HepG2 (cell line): ENCODE measurements at regions not wholly inside any gene's neighbourhood (a gene's known extent, or its start where the extent isn't known, plus 50 kb on each side); places are given as distances from the start of the nearest gene placed in this dataset.

Source experiments
- ATAC-seq: fragments of 200-7000 bp; cut with Tn5 transposase; 3 replicates; pipeline ENCODE4 v1.9.1; 2020; ENCODE audit warnings: mild to moderate bottlenecking, moderate library complexity
- BruUV-seq: library from RNA; stranded (reverse); fragments of 400-500 nt; replicated peaks from 2 replicates; lab custom pipeline; 2021; lab: Mats Ljungman, UMichigan
- CTCF ChIA-PET: fragments of 300-600 bp; formaldehyde crosslinking; extraction: SDS; loops from one replicate; lab custom pipeline; 2021; ENCODE audit warnings: low total read pairs, inconsistent platforms, low intra/inter-chr PET ratio; lab: Yijun Ruan, JAX
- POLR2A ChIA-PET: fragments of 350-600 bp; sonication (Branson Sonifier 250); formaldehyde crosslinking; loops from one replicate; lab custom pipeline; 2020; ENCODE audit warnings: antibody characterized with exemption, inconsistent platforms; lab: Yijun Ruan, JAX
- DNase-seq: peaks from one replicate; pipeline ENCODE4 v3.0.0-alpha.2; 2015; ENCODE audit warnings: low spot score
- FAIRE-seq: peaks from 3 replicates; lab custom pipeline; 2011; peaks lifted over from hg19 to GRCh38; lab: Jason Lieb, UNC
- H2AFZ ChIP-seq: one replicate; pipeline ENCODE4 v1.6.1; 2011; ENCODE audit warnings: low read length, inconsistent platforms
- H3K27ac ChIP-seq: fragments of 300-600 bp; 3 replicates; pipeline ENCODE4 v1.8.0; 2011; ENCODE audit warnings: mixed run types, mild to moderate bottlenecking, mixed read lengths, low read length, inconsistent platforms; ENCODE audit not compliant: insufficient read depth; ENCODE audit errors: extremely low read length
- H3K27me3 ChIP-seq, 2 experiments: fragments of 200-600 bp in 1 of 2; 2 replicates in 1 of 2; 3 replicates in 1 of 2; pipeline versions ENCODE4 v1.6.0 to v1.8.0; 2011; ENCODE audit warnings: low read length in 2 of 2, mild to moderate bottlenecking in 2 of 2, moderate library complexity in 2 of 2, inconsistent platforms in 1 of 2; ENCODE audit not compliant: insufficient read depth in 2 of 2, control insufficient read depth in 1 of 2
- H3K36me3 ChIP-seq, 2 experiments: fragments of 200-600 bp in 1 of 2; replicated peaks in 1 of 2; 2 replicates in 1 of 2; 3 replicates in 1 of 2; pipeline versions ENCODE4 v1.5.1 to v1.8.0; 2011; ENCODE audit warnings: low read length in 2 of 2, inconsistent platforms in 1 of 2; ENCODE audit not compliant: insufficient read depth in 2 of 2, control insufficient read depth in 1 of 2
- H3K4me1 ChIP-seq: 2 replicates; pipeline ENCODE4 v1.5.1; 2012; ENCODE audit warnings: low read length, inconsistent platforms; ENCODE audit not compliant: insufficient read depth
- H3K4me2 ChIP-seq: 2 replicates; pipeline ENCODE4 v1.6.0; 2011; ENCODE audit warnings: low read depth, low read length, inconsistent platforms
- H3K4me3 ChIP-seq, 3 experiments: fragments of 200-600 bp in 1 of 3; sonication (generic), shearing (Covaris generic) in 1 of 3; replicated peaks in 1 of 3; 2 replicates each; pipeline ENCODE4 v1.5.1; 2011 to 2016; ENCODE audit warnings: low read length in 3 of 3, inconsistent platforms in 2 of 3, low read depth in 2 of 3, mild to moderate bottlenecking in 2 of 3, control low read depth in 1 of 3, mixed read lengths in 1 of 3; ENCODE audit not compliant: insufficient read depth in 1 of 3
- H3K79me2 ChIP-seq: one replicate; pipeline ENCODE4 v1.6.1; 2011; ENCODE audit warnings: low read length, inconsistent platforms; ENCODE audit not compliant: insufficient read depth
- H3K9ac ChIP-seq: 2 replicates; pipeline ENCODE4 v1.6.0; 2011; ENCODE audit warnings: mild to moderate bottlenecking, low read depth, low read length, inconsistent platforms; ENCODE audit not compliant: insufficient read depth
- H3K9me3 ChIP-seq: 2 replicates; pipeline ENCODE4 v1.5.1; 2012; ENCODE audit warnings: mild to moderate bottlenecking, low read length
- H4K20me1 ChIP-seq: 2 replicates; pipeline ENCODE4 v1.6.0; 2011; ENCODE audit warnings: inconsistent platforms, mild to moderate bottlenecking, low read length, moderate library complexity; ENCODE audit not compliant: insufficient read depth
- BCL6 ChIP-seq: IDR thresholded peaks from 2 replicates; pipeline ENCODE4 v1.6.1; 2016; ENCODE audit warnings: missing genetic modification reagents, missing compliant biosample characterization
- ELF4 ChIP-seq: sonication (generic); formaldehyde crosslinking; IDR thresholded peaks from 2 replicates; pipeline ENCODE4 v1.5.0; 2020; ENCODE audit warnings: missing genetic modification reagents, mild to moderate bottlenecking, moderate library complexity, borderline replicate concordance
- HCFC1 ChIP-seq: fragments of 150-350 bp; IDR thresholded peaks from 2 replicates; pipeline ENCODE4 v1.6.1; 2014; ENCODE audit warnings: low read depth, low read length
- SNAPC2 ChIP-seq: sonication (generic); formaldehyde crosslinking; IDR thresholded peaks from 2 replicates; pipeline ENCODE4 v1.8.1; 2022; ENCODE audit warnings: mild to moderate bottlenecking, missing genetic modification reagents
- SOX13 ChIP-seq, 3 experiments: fragments of 450-650 bp in 1 of 3; sonication (generic) in 1 of 3; formaldehyde crosslinking in 1 of 3; IDR thresholded peaks in 2 of 3; conservative IDR thresholded peaks in 1 of 3; 2 replicates each; pipeline versions ENCODE4 v1.5.0 to v1.6.1; 2016 to 2020; ENCODE audit warnings: antibody characterized with exemption in 1 of 3, mild to moderate bottlenecking in 1 of 3, missing compliant biosample characterization in 1 of 3, missing genetic modification reagents in 1 of 3, moderate library complexity in 1 of 3
- ZNF142 ChIP-seq: sonication (generic); formaldehyde crosslinking; IDR thresholded peaks from 2 replicates; pipeline ENCODE4 v1.4.0; 2020; ENCODE audit warnings: missing genetic modification reagents
- ZNF180 ChIP-seq: sonication (generic); formaldehyde crosslinking; IDR thresholded peaks from 2 replicates; pipeline ENCODE4 v1.4.0; 2020; ENCODE audit warnings: low read depth, missing genetic modification reagents, borderline replicate concordance
- ZNF274 ChIP-seq: sonication (generic); formaldehyde crosslinking; IDR thresholded peaks from 2 replicates; pipeline ENCODE4 v1.5.1; 2020; ENCODE audit warnings: mild to moderate bottlenecking, missing genetic modification reagents
- WGBS: methylation state at CpG from one replicate; pipeline ENCODE4 v1.1.6; 2017; ENCODE audit warnings: low lambda C conversion rate; 5-methylcytosine and 5-hydroxymethylcytosine counted together
- in situ Hi-C: cut with HindIII; loops from 2 replicates; pipeline ENCODE4 v1.10.0; 2017; ENCODE audit warnings: low pct_unique_long_range_greater_than_20kb; ENCODE audit not compliant: extremely low pct_ligation_motif_present
- intact Hi-C: fragments of 100-400 bp; cut with micrococcal nuclease; formaldehyde crosslinking; loops from one replicate; pipeline ENCODE4 v1.10.0; 2022; ENCODE audit not compliant: unreplicated experiment
- TF ChIP-seq, protein P1 (sequence below): sonication (generic); formaldehyde crosslinking; IDR thresholded peaks from 2 replicates; pipeline ENCODE4 v1.8.1; 2023; ENCODE audit warnings: mild to moderate bottlenecking, inconsistent platforms, moderate library complexity, missing genetic modification reagents, borderline replicate concordance
- TF ChIP-seq, protein P2 (sequence below), 2 experiments: sonication (generic) in 1 of 2; formaldehyde crosslinking in 1 of 2; IDR thresholded peaks; 2 replicates each; pipeline versions ENCODE4 v1.4.0 to v1.6.1; 2018 to 2020; ENCODE audit warnings: missing genetic modification reagents in 2 of 2, borderline replicate concordance in 1 of 2, low read depth in 1 of 2, mild to moderate bottlenecking in 1 of 2, missing biosample characterization in 1 of 2
- TF ChIP-seq, protein P3 (sequence below): sonication (generic); formaldehyde crosslinking; IDR thresholded peaks from 2 replicates; pipeline ENCODE4 v1.4.0; 2020; ENCODE audit warnings: low read depth, mild to moderate bottlenecking, missing genetic modification reagents

DNA sequence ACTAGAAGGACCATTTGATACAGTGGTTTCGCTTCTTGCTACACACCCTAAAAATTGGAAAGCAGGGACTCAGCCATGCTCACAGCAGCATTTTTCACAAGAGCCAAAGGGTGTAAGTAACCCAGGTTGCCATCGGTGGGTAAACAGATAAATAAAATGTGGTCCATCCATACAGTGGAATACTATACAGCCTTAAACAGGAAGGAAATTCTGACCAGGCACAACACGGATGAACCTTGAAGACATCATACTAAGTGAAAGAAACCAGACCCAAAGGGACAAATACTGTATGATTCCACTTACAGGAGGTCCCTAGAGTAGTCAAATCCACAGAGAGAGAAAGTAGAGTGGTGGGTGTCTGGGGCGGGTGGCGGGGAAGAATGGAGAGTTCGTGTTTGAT is 220.9 kb downstream of the PHETA1 start (continued):
- TF ChIP-seq, protein P1, sequence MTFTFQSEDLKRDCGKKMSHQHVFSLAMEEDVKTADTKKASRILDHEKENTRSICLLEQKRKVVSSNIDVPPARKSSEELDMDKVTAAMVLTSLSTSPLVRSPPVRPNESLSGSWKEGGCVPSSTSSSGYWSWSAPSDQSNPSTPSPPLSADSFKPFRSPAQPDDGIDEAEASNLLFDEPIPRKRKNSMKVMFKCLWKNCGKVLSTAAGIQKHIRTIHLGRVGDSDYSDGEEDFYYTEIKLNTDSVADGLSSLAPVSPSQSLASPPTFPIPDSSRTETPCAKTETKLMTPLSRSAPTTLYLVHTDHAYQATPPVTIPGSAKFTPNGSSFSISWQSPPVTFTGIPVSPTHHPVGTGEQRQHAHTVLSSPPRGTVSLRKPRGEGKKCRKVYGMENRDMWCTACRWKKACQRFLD (CRISPR knock-in tag): no peak
- no peak for TF ChIP-seq ZNF180 (CRISPR knock-in tag)
- no peak for TF ChIP-seq HCFC1
- TF ChIP-seq ZNF142 (CRISPR knock-in tag): no peak
- TF ChIP-seq BCL6 (CRISPR knock-in tag): no peak
- TF ChIP-seq, all 625 proteins: peak for 0

- H3K9ac ChIP-seq: no peak overlapping the region
- H3K9me3 ChIP-seq: no peaks in the 10 kb centered on the region
- H3K4me1 ChIP-seq: no peaks in the 10 kb centered on the region
- ChIA-PET CTCF (no interaction called here), POLR2A (no interaction called here)
- H2AFZ ChIP-seq: no peak overlapping the region
- FAIRE-seq: no peak
- H3K79me2 ChIP-seq: no peaks in the 10 kb centered on the region
- whole genome bisulfite sequencing: 10% methylated on average over 11 of the region's 11 CpGs
- no peak overlapping the region for H3K27ac ChIP-seq
- no peak overlapping the region for H3K4me2 ChIP-seq
- no peaks in the 10 kb centered on the region for H3K36me3 ChIP-seq
- H4K20me1 ChIP-seq: no peaks in the 10 kb centered on the region
- H3K27me3 ChIP-seq: peaks cover 0 to 20% of the 10 kb centered on the region in 2 experiments; a peak in 3 of 5 replicates
- in situ Hi-C loops (no loop called here), intact Hi-C loops (no loop called here)
- ATAC-seq: no peak
- no TSS peak for BruUV-seq
- no peak overlapping the region for H3K4me3 ChIP-seq
- DNase-seq: no peak
- TF ChIP-seq SOX13 (IDR thresholded peaks at IDR 0.05) (no peak), SOX13 (CRISPR knock-in tag; conservative IDR thresholded peaks at IDR 0.05 in 1 of 2, IDR thresholded peaks at IDR 0.05 in 1 of 2) (no peak), ELF4 (no peak), ZNF274 (CRISPR knock-in tag) (no peak), SNAPC2 (CRISPR knock-in tag) (no peak)
- TF ChIP-seq, protein P2, sequence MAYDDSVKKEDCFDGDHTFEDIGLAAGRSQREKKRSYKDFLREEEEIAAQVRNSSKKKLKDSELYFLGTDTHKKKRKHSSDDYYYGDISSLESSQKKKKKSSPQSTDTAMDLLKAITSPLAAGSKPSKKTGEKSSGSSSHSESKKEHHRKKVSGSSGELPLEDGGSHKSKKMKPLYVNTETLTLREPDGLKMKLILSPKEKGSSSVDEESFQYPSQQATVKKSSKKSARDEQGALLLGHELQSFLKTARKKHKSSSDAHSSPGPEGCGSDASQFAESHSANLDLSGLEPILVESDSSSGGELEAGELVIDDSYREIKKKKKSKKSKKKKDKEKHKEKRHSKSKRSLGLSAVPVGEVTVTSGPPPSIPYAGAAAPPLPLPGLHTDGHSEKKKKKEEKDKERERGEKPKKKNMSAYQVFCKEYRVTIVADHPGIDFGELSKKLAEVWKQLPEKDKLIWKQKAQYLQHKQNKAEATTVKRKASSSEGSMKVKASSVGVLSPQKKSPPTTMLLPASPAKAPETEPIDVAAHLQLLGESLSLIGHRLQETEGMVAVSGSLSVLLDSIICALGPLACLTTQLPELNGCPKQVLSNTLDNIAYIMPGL (CRISPR knock-in tag; IDR thresholded peaks at IDR 0.05; ENCODE audit: borderline replicate concordance in 1 of 2, low read depth in 1 of 2): no peak
- TF ChIP-seq, protein P3, sequence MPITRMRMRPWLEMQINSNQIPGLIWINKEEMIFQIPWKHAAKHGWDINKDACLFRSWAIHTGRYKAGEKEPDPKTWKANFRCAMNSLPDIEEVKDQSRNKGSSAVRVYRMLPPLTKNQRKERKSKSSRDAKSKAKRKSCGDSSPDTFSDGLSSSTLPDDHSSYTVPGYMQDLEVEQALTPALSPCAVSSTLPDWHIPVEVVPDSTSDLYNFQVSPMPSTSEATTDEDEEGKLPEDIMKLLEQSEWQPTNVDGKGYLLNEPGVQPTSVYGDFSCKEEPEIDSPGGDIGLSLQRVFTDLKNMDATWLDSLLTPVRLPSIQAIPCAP (CRISPR knock-in tag): no peak
Observed at GRCh38 chr12:111143271-111143670, 222.9 kb upstream of the MYL2 start.
